ENCODE measurements at regions not wholly inside any gene's neighbourhood (a gene's known extent, or its start where the extent isn't known, plus 50 kb on each side); places are given as distances from the start of the nearest gene placed in this dataset.

GRCh38 chr4:107094332-107094731 lies 58.2 kb upstream of the DKK2 start:
- Histone ChIP-seq H3K27ac (no peak overlapping the region), H3K27me3 (replicated peaks) (no peaks in the 10 kb centered on the region), H3K36me3 (replicated peaks) (no peaks in the 10 kb centered on the region), H3K4me3 (ENCODE audit: low read depth, low read length) (no peak overlapping the region)
- peak; percentile 43 for DNase-seq
- in situ Hi-C loops (cut with HindIII; ENCODE audit: low pct_ligation_motif_present, low sequenced_read_pairs), result no loop called here
- peak; percentile 66 for TF ChIP-seq CTCF (IDR thresholded peaks at IDR 0.05; ENCODE audit: low read depth, low read length, missing control alignments)
